ENCODE measurements at regions not wholly inside any gene's neighbourhood (a gene's known extent, or its start where the extent isn't known, plus 50 kb on each side); places are given as distances from the start of the nearest gene placed in this dataset.
"Not testable (repeated sequence)": the region's sequence is repeated elsewhere in the genome, so short reads cannot be mapped to it uniquely, and the experiment has no call there.

DNA sequence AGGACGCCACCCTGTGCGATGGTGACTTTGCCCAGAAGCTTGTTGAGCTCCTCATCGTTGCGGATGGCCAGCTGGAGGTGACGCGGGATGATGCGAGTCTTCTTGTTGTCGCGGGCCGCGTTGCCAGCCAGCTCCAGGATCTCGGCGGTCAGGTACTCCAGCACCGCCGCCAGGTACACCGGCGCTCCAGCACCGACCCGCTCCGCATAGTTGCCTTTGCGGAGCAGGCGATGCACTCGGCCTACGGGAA, 97.9 kb downstream of the OR2B2 start:
- TF ChIP-seq CTCF, POLR2A (IDR thresholded peaks at IDR 0.05): not testable (repeated sequence)
